CD4-positive, alpha-beta T cell treated with Interleukin-17A for 1 hour (primary cell): ENCODE measurements at regions not wholly inside any gene's neighbourhood (a gene's known extent, or its start where the extent isn't known, plus 50 kb on each side); places are given as distances from the start of the nearest gene placed in this dataset.

Experiments
- DNase-seq: peaks from one replicate; pipeline ENCODE4 v3.0.0-alpha.2; 2020

DNA sequence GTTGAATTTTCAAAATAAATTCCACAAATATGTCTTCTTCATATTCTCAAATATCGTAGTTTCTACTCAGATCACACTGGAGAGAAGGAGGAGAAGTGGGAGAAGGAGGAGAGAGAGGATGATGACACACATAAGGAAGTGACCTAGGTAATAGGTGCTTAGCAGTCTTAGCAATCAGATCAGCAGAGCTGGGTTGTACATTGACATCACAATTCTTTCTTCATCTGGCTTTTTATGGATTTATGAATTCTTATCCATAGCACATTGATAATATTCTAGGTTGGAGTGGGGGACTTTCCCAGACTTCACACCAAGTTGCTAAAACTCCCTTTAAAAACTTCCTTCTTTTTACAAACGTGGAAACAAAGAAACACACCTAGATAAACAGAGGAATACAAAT lies 86.9 kb downstream of the FGF9 start:
- DNase-seq, result no peak

- DNase-seq, result no peak
These were observed 87.6 kb downstream of the FGF9 start for GRCh38 chr13:21758441-21758840.

- no peak for DNase-seq
These were observed 88.6 kb downstream of the FGF9 start for GRCh38 chr13:21759463-21759862.

GRCh38 chr13:21759911-21760310 lies 89.0 kb downstream of the FGF9 start:
- no peak for DNase-seq

DNA sequence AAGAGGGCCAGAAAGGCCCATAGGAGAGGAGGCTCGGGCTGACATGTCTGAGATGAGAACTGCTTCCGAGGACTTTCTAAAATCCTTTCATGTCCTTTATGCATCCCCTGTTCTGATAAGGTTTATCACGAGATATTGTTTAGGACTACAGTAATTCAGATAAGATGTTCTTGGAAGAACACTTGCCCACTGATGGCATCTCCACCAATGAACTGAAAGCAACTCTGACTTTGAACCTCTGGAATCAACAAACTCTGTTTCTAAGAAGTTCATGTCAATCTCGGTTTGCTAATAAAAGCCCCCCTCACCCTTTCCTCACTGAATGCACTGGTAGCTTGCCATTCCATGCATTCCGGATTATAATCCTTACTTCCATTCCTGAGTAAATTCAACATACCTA lies 90.9 kb downstream of the FGF9 start:
- no peak for DNase-seq

- DNase-seq, result no peak
These were observed 91.6 kb downstream of the FGF9 start for GRCh38 chr13:21762512-21762911.

DNA sequence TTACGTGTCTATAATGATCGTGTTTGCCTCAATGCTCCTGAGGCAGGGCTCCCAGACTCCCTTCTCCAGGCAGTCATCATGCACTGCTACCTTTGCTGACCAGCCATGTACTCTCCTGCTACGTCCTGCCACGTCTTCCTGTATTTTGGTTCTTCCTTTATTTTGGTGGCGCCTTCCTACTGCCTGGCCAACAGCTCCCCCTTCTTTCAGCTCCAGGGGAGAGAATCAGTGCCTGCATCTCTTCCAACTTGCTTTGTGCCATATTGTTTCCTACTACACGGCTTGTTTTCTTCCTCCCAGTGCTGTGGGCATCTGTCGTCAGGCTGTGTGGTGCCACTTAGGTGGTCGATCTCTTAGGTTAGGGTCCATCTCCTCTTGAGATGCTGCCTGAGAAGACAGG lies 96.2 kb downstream of the FGF9 start:
- no peak for DNase-seq

GRCh38 chr13:21771075-21771474 lies 100.2 kb downstream of the FGF9 start:
- no peak for DNase-seq

DNA sequence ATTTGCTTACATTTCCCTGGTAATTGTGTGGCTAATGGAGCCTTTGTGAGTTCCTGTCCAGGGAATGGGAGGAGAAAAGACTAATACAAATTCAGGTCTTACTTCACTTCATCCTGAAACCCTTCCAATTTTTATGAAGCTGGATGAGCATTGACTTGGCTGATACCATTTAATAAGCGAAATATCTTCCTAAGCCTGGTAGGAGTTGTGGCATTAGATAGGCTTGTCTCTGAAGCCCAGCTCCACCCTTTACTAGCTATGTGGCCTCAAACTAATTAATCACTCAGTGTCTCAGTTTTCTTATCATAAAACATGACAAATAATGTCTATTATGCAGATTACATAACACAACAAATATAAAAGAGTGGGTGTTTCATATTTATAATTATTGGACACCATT lies 106.3 kb downstream of the FGF9 start:
- no peak for DNase-seq

DNA sequence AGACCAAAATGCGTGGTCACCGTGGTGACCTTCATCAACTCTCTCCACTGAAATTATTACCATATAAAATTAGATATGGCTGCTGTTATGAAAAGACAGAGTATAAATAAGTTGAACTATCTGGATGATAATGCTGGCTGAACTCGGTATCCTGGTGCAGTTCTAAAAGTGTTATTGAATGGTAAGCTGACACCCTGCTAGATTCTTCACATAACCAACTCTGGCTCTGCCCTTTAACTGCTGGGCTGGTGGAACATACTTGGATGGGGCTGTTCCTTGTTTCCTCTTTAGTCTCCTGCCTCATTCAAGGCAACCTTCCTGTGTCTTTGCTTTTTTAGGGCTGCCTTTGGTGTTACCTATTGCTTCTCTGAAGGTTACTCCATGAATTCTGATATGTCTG lies 106.9 kb downstream of the FGF9 start:
- DNase-seq, result no peak

- no peak for DNase-seq
These were observed 111.9 kb downstream of the FGF9 start for GRCh38 chr13:21782736-21783135.

DNA sequence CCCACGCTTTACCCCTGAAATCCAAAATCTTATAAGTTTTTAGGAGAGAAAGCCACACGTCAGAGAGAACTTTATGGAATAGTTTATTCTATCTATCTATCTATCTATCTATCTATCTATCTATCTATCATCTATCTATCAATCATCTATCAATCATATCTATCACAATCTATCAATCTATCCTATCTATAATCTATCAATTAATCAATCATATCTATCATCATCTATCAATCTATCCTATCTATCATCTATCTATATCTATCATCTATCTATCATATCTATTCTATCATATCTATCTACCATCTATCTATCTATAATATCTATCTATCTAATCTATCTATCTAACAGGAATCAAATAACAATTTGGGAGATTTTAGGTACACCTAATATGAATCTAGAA lies 115.1 kb downstream of the FGF9 start:
- DNase-seq, result no peak

- no peak for DNase-seq
These were observed 125.2 kb downstream of the FGF9 start for GRCh38 chr13:21796066-21796465.

DNA sequence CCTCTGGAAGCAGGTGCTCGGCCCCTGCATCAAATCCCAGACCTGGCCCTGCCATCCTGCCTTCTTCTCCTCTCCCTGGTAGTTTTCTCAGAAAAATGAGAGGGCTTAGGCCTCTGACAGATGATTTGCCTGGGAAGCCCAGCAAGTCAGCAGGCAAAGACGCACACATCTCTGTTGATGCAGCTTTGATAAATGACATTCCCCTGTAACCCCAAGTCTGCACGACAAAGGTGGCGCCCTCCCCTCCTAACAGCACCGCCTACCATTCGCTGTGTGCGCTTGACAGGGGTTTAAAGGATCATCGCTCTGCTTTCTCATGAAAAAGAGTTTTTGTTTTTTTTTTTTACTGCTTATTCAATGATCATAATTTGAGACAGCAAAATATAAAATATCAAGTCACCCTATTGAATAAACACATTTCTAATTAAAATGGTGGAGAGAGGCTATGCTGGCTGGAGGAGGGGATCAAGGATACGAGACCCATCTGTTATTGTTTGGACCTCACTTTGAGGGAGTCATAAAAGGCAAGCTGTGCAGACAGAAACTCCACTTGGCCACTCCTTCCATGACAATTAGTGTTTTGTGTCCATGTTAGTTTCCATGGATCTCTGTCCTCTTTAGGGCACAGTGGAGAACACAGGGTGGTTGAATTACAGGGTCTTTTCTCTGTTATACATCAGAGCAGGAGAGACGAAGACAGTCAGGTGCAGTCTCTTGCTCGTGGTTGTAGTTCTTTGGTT lies 126.1 kb downstream of the FGF9 start:
- DNase-seq, result no peak

DNA sequence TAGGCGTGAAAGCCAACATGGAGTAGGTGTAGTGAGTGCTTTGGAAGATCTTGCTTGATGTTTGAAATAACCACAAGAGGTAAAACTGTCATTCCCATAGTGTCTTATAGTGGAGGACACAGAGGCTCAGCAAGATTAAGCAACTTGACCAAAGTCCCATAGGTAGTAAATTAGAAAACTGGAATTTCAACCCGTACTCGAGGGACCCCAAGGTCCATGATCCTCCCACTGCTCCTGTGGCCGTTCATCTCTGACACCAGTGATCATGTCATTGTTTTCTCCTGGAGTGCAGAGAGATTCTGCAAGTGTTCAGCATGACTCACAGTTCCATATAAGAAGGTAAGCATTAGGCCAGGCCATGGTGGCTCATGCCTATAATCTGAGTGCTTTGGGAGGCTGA lies 126.9 kb downstream of the FGF9 start:
- no peak for DNase-seq

GRCh38 chr13:21798181-21798580 lies 127.3 kb downstream of the FGF9 start:
- no peak for DNase-seq

GRCh38 chr13:21799671-21800070 lies 128.8 kb downstream of the FGF9 start:
- no peak for DNase-seq

GRCh38 chr13:21800837-21801616 lies 130.2 kb downstream of the FGF9 start:
- no peak for DNase-seq

DNA sequence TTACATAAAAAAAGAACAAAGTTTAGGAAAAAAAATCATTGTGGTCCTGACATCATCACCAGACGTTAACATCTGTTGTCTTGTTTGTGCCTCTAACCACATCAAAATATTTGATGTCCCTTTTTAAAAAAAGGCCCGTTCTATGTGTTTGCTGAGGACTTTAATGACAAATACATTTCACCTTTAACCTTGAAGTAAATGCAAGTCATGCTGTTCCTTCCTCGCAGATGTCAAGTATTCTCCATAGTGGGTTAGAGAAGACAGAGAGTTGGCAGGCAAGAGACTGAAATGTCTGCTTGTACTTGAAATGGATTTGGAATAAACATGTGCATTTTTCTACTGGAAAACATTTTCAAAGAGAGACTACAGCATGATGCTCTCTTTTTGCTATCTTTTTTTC lies 134.9 kb downstream of the FGF9 start:
- DNase-seq, result no peak

DNA sequence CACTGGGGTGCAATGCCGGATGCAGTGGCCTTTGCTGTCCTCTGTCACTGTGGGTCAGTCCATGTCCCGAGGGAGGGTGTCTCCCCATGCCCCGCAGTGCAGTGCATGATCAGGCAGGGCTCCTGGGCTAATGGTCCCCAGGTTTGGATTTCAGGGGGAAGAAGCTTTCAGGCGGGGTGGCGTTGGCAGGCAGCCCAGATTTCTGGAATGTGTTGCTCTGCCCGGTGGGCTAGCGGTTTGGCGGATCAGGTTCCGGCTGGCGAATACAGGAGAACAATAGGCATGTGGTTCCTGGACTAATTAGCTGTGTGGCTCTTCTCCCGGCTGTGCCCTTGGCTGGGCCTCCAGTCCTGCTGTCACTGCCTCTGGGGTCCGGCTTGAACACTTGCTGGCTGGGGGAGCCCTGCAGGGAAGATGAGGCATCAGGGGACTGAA lies 141.3 kb downstream of the FGF9 start:
- DNase-seq, result no peak

DNA sequence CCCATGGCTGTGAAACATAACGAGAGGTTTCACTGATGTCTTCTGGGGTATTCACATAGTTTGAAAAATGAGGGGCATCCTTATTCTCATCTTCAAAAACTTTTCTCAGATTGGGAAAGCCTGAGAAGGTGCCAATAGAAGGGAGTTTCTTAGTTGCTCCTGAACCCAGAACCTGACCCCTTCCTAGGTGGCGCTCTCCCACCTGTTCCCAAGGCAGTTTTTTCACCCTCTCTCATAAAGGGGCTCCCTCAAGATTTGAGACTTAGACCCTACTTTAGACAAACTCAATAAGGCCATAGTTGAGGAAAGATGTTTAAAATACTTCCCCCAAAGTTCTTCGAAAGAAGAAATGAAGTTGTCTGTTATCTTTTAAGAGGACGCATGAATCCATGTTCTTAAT lies 142.2 kb downstream of the FGF9 start:
- no peak for DNase-seq

GRCh38 chr13:21813844-21814243 lies 143.0 kb downstream of the FGF9 start:
- DNase-seq, result no peak

DNA sequence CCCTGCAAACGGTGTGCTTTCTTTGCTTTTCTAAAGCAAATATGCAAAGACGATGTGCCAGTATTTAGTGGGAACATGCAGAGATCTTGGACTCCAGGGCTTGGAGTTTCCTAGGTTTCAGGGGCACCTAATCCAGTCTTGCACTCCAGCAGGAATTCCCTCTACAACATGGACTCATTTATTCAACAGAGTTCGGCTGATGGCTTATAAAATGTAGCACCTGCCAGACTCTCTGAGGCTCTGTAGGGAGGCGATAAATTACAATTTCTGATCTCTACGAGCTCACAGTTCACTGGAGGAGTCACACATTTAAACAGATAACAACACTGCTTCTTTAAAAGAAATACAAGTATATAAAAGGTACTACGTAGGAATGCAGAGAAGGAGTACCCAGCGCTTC lies 143.7 kb downstream of the FGF9 start:
- DNase-seq, result no peak

GRCh38 chr13:21817878-21818277 lies 147.0 kb downstream of the FGF9 start:
- no peak for DNase-seq

- DNase-seq, result no peak
These were observed 151.2 kb downstream of the FGF9 start for GRCh38 chr13:21822029-21822428.
